ENCODE measurements at regions not wholly inside any gene's neighbourhood (a gene's known extent, or its start where the extent isn't known, plus 50 kb on each side); places are given as distances from the start of the nearest gene placed in this dataset.

- no peak for DNase-seq (ENCODE audit: low read depth, low spot score)
- no peaks in the 10 kb centered on the region for H3K9me1 ChIP-seq (ENCODE audit: control insufficient read depth, extremely low read depth, insufficient read depth, low read length)
- no peaks in the 10 kb centered on the region for H3K9me3 ChIP-seq (ENCODE audit: control insufficient read depth, low read depth, low read length)
- dilution Hi-C loops (cut with MboI; ENCODE audit: extremely low pct_ligation_motif_present, low sequenced_read_pairs), result no loop called here
- FAIRE-seq, result no peak
- no peak for TF ChIP-seq EZH2 (IDR thresholded peaks at IDR 0.05; ENCODE audit: low read length)
- TF ChIP-seq, protein P1, sequence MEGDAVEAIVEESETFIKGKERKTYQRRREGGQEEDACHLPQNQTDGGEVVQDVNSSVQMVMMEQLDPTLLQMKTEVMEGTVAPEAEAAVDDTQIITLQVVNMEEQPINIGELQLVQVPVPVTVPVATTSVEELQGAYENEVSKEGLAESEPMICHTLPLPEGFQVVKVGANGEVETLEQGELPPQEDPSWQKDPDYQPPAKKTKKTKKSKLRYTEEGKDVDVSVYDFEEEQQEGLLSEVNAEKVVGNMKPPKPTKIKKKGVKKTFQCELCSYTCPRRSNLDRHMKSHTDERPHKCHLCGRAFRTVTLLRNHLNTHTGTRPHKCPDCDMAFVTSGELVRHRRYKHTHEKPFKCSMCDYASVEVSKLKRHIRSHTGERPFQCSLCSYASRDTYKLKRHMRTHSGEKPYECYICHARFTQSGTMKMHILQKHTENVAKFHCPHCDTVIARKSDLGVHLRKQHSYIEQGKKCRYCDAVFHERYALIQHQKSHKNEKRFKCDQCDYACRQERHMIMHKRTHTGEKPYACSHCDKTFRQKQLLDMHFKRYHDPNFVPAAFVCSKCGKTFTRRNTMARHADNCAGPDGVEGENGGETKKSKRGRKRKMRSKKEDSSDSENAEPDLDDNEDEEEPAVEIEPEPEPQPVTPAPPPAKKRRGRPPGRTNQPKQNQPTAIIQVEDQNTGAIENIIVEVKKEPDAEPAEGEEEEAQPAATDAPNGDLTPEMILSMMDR (optimal IDR thresholded peaks at IDR 0.05 in 1 of 3, IDR thresholded peaks at IDR 0.05 in 1 of 3, conservative IDR thresholded peaks at IDR 0.05 in 1 of 3; ENCODE audit: extremely low read depth in 1 of 3, insufficient read depth in 2 of 3, low read length in 3 of 3), result no peak
- H3K4me2 ChIP-seq (ENCODE audit: control insufficient read depth, extremely low read depth, insufficient read depth, low read depth, low read length), result no peak overlapping the region
- no peak overlapping the region for H3K4me3 ChIP-seq (ENCODE audit: control insufficient read depth in 2 of 3, extremely low read depth in 1 of 3, insufficient read depth in 2 of 3, low read depth in 1 of 3, low read length in 3 of 3)
- H3K79me2 ChIP-seq (ENCODE audit: control insufficient read depth, insufficient read depth, low read length), result no peaks in the 10 kb centered on the region
- H3K27ac ChIP-seq (ENCODE audit: control insufficient read depth, insufficient read depth, low read length), result no peak overlapping the region
- H3K9ac ChIP-seq (ENCODE audit: control insufficient read depth, extremely low read depth, insufficient read depth, low read length), result no peak overlapping the region
- H4K20me1 ChIP-seq (ENCODE audit: control insufficient read depth, extremely low read depth, insufficient read depth, low read length), result no peaks in the 10 kb centered on the region
- no peak overlapping the region for H2AFZ ChIP-seq (ENCODE audit: control insufficient read depth, low read length)
- no peaks in the 10 kb centered on the region for H3K27me3 ChIP-seq (ENCODE audit: control insufficient read depth, extremely low read depth, insufficient read depth, low read length)
- H3K4me1 ChIP-seq (ENCODE audit: control insufficient read depth, extremely low read depth, insufficient read depth, low read length), result no peaks in the 10 kb centered on the region
- no peaks in the 10 kb centered on the region for H3K36me3 ChIP-seq (ENCODE audit: control insufficient read depth in 2 of 2, extremely low read depth in 1 of 2, insufficient read depth in 2 of 2, low read length in 2 of 2)
These were observed 195.0 kb upstream of the RGS18 start for GRCh38 chr1:191963286-191963685.

- Histone ChIP-seq H3K36me3 (ENCODE audit: control insufficient read depth in 2 of 2, extremely low read depth in 1 of 2, insufficient read depth in 2 of 2, low read length in 2 of 2) (no peaks in the 10 kb centered on the region), H3K4me3 (ENCODE audit: control insufficient read depth in 2 of 3, extremely low read depth in 1 of 3, insufficient read depth in 2 of 3, low read depth in 1 of 3, low read length in 3 of 3) (no peak overlapping the region), H2AFZ (ENCODE audit: control insufficient read depth, low read length) (peak overlapping the region; percentile 23), H3K9me3 (ENCODE audit: control insufficient read depth, low read depth, low read length) (no peaks in the 10 kb centered on the region), H3K4me2 (ENCODE audit: control insufficient read depth, extremely low read depth, insufficient read depth, low read depth, low read length) (no peak overlapping the region), H3K9ac (ENCODE audit: control insufficient read depth, extremely low read depth, insufficient read depth, low read length) (no peak overlapping the region), H3K79me2 (ENCODE audit: control insufficient read depth, insufficient read depth, low read length) (no peaks in the 10 kb centered on the region), H3K27ac (ENCODE audit: control insufficient read depth, insufficient read depth, low read length) (no peak overlapping the region), H4K20me1 (ENCODE audit: control insufficient read depth, extremely low read depth, insufficient read depth, low read length) (no peaks in the 10 kb centered on the region), H3K4me1 (ENCODE audit: control insufficient read depth, extremely low read depth, insufficient read depth, low read length) (no peaks in the 10 kb centered on the region), H3K27me3 (ENCODE audit: control insufficient read depth, extremely low read depth, insufficient read depth, low read length) (no peaks in the 10 kb centered on the region), H3K9me1 (ENCODE audit: control insufficient read depth, extremely low read depth, insufficient read depth, low read length) (no peaks in the 10 kb centered on the region)
- dilution Hi-C loops (cut with MboI; ENCODE audit: extremely low pct_ligation_motif_present, low sequenced_read_pairs), result no loop called here
- DNase-seq (ENCODE audit: low read depth, low spot score), result no peak
- no peak for TF ChIP-seq EZH2 (IDR thresholded peaks at IDR 0.05; ENCODE audit: low read length)
- TF ChIP-seq, protein P1 (optimal IDR thresholded peaks at IDR 0.05 in 1 of 3, IDR thresholded peaks at IDR 0.05 in 1 of 3, conservative IDR thresholded peaks at IDR 0.05 in 1 of 3; ENCODE audit: extremely low read depth in 1 of 3, insufficient read depth in 2 of 3, low read length in 3 of 3), result no peak
- FAIRE-seq, result no peak
These were observed 194.3 kb upstream of the RGS18 start for GRCh38 chr1:191963781-191964455.

Data from keratinocyte (primary cell).